HG03354 (cell line): ENCODE measurements at regions not wholly inside any gene's neighbourhood (a gene's known extent, or its start where the extent isn't known, plus 50 kb on each side); places are given as distances from the start of the nearest gene placed in this dataset.

Experiments used
- ATAC-seq: cut with Tn5 transposase; IDR thresholded peaks from one replicate; pipeline ENCODE4 v1.9.1; 2021; ENCODE audit warnings: mild to moderate bottlenecking; ENCODE audit not compliant: unreplicated experiment, poor library complexity, severe bottlenecking

DNA sequence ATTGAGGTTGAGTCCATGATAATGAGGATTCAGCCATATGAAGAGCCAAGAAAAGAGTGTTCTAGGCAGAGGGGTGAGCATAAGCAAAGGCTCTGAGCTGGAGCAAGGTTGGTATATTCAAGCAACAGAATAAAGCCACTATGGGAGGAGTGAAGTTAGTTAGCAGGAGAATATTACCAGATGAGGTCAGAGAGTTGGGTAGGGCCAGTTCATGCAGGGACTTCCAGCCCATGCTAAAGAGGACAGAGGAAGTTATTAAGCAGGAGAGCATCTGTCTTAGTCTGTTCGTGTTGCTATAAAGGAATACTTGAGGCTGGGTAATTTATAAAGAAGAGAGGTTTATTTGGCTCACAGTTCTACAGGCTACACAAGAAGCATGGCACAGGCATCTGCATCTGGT, 57.1 kb upstream of the ATG10 start:
- no peak for ATAC-seq

DNA sequence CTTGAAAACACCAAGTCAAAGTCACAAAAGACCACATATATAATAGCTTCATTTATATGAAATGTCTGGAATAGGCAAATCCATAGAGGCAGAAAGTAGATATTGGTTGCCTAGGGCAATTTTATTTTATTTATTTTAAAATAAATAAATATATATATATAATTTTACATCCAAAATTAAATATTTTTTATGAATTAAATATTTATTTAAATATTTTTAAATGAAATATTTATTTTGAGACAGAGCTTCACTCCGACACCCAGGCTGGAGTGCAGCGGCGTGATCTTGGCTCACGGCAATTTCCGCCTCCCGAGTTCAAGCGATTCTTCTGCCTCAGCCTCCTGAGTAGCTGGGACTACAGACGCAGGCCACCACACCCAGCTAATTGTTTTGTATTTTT, 58.9 kb upstream of the ATG10 start:
- ATAC-seq: no peak

DNA sequence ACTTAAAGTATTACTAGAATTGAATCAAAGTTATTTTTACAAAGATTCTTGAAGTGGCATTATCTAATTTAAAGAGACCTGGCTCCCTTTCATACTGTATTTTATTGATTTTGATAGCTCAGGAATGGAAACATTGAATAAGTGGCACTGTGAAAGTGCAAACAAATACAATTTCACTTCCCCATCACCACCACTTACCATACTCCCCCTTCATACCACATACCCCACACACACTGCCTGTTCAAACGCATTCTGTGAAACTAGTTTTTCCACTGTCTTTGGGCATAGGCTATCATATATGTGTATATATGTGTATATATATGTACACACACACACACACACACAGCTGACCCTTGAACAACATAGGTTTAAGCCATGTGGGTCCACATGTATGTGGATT, 62.1 kb upstream of the ATG10 start:
- peak; percentile 78 for ATAC-seq

DNA sequence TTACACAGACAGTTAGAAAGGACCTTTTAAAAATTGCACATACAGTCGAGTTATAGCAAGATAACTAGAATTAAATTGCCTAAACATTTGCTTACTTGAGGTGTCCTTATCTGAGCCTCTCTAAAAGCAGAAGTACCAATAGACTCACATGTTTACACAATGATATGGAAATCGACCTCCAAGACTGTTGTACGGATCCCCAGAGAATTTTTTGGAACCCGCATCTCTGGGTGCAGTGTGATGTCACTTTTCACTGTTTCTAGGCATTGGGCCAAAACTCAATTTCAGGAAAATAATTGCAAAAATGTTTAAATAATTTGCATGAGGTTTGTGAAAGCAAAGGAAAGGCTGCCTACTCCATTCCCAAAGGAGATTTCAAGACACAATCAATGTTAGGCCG, 63.1 kb upstream of the ATG10 start:
- no peak for ATAC-seq

DNA sequence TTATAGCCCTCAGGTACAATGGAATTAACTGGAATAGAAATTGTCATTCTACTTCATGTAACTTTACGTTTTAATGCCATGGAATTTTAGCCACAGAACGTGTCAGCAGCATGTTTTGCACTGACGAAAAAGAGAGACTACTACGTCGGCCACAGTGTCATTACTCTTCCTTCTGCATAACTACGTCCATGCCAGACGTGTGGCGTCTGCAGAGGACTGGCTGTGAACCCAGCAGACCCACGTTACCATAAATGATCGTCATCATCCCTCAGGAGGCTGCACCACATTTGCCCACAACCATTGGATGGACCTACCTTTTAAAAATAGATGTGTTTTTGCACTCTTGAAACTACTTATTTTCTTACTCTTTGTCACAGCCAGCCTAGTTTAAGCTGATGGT, 63.8 kb upstream of the ATG10 start:
- no peak for ATAC-seq

DNA sequence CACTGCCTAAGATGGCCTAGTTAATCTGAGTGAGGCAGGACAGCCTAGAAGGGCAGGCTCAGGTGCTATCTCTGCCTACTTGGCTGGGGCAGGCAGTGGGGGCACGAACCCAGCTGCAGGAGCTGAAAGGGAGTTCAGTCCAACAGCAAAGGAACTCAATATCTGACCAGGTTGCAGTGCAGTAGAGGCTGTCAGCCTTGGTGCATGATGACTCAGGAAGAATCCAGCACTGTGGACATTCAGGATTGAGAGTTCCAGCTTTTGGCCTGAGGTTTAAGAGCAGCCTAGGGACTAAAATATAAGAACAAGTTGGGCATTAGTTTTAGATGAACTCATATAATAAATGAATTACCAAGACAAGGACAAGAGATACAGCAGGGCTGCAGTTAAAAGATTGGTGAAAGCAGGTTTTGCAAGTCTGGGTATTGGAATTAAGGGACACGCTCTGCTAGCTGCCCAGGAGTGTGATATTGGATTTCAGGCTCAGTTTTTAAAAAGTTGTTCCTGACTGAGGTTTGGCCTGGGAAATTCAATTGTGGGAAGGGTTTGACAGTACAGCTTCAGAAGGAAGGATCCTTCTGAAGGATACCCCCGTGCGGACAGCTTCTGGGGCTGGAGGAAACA, 64.7 kb upstream of the ATG10 start:
- ATAC-seq: no peak

DNA sequence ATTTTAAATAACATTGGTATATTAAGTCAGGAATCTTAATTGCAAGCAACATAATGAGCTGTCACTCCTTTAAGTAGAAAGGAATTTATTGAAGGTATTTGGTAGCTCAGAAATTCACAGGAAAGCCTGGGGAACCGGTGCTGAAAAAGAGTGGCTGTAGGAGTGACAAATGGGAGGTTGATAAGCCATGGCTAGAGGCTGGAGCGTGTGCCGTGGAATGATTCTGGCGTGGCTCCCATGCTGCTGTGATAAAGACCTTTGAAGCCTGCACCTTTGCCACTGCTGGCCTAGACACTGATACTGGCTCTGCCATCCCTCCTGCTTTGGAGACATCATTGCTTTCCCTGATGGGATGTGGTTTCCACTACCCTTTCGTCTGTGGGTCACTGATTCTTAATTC, 65.7 kb upstream of the ATG10 start:
- no peak for ATAC-seq

DNA sequence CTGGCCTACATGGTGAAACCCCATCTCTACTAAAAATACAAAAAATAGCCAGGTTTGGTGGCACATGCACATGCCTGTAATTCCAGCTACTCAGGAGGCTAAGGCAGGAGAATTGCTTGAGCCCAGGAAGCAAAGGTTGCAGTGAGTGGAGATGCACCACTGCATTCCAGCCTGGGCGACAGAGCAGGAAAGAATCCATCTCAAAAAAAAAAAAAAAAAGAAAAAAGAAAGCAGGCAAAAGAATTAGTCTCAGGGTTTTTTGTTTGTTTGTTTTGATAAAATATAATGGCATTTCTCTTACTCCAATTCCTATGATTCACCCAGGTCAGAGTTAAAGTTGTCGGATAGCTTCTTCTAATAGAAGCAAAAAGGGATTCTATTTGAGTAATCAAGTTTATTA, 67.0 kb upstream of the ATG10 start:
- ATAC-seq: no peak

DNA sequence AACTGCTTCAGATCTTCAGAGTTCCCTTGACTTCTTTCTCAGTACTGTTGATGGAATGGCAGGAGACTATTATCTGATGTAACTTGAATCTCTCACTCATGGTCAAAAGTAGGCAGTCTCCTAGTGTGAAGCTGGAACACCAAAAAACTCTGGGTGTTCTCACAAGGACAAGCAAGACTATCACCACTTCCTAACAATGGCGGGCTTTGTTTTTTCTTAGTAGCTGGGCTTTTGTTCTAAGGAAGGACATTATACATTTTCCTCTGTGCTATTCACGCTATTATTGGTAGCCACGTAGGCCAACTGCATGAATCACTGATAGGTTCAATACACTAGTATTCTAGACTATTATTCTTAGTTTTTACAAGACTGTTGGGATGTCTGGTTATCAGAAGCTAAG, 67.7 kb upstream of the ATG10 start:
- ATAC-seq: no peak

DNA sequence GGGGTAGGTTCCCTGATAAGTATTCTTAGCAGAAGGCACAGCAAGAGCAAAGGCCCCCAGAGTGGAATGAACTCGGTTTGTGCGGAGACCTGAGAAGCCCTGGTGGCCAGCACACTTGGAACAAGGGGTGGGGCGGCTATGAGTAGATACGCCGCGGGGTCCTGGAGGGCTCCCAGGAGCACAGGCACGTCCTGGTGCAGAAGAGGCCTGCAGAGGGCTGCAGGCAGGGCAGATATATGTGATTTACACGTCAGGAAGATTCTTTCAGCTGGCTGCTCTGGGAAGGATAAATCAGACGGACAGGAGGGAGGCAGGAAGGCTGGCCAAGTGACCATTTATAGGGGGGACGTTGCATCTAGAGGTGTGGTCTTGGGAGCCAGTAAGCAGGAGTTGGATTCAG, 70.2 kb upstream of the ATG10 start:
- ATAC-seq: no peak

DNA sequence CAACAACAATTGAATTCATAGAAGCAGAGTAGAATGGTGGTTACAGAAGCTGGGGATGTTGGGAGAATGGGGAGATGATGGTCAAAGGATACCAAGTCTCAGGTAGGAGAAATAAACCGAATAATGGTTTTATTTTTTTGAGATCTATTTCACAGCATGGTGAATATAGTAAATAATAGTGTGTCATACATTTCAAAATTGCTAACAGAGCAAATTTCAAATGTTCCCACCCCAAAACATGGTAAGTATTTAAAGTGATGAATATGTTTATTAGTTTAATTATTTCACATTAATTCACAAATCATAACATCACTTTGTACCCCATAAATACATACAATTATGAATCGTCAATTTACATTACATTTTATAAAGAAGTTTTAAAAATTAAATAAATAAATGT, 72.7 kb upstream of the ATG10 start:
- no peak for ATAC-seq

DNA sequence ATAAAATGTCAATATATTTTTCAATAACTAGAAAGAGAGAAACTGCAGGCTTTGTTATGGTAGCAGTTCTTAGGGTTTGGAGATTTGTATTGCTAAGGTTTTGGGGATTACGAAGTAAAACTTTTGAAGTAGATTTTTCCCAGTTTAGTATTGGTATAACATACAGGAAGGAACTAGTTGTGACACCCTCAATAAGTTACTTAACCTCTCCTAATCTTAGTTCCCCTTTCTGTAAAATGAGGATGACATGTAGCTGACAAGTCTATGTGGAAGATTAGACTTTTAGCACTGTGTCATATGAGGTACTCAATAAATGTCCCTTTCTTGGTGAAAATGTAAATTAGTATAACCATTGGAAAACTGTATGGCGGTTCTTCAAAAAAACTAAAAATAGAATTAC, 73.4 kb upstream of the ATG10 start:
- ATAC-seq: no peak

DNA sequence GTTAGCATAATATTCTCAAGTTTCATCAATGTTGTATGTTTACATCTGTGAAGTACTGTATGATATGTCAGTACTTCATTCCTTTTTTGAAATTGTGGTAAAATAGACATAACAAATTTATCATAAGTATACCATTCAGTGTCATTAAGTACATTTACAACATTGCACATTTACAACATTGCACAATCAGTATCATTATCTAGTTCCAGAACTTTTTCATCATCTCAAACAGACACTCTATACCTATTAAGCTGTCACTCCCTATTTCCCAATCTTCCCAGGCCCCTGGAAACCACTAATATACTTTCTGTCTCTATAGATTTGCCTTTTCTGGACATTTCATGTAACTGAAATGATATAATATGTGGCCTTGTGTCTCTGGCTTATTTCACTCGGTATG, 75.1 kb upstream of the ATG10 start:
- ATAC-seq: no peak

DNA sequence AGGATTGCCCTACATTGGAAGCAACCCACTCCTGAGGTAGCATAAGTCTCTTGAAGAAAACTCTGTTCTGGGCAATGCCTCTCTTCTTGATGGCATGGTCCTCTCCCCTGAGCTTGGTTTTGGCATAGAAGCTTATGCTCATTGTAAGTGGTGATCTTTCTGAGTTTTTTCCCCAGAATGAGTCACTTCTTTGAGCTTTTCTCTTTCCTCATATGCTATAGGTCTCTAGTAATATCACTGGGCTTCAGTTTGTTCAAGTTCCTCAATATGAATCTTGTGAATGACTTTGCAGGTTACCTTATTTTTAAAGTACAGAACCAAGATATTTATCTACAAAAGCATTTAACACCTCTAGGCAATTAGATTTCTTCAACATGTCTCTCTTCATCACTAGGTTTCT, 76.5 kb upstream of the ATG10 start:
- ATAC-seq: no peak

DNA sequence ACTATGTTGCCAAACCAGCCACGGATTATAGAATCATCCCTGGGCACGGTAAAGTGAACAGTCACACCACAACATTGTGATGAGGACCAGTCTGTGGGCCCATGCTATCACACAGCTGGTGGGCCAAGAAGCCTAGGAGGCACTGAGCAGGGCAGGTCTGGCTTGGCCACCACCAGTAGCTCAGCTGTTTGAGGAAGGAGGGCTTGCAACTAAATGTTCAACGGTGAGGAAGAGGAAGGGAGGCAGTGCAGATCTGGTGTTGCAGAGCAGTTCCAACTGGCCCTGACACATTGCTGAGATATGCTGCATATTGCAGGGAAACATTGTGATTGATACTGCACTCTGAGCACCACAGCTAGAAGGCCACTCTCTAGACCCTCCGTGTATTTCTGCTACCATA, 77.9 kb upstream of the ATG10 start:
- no peak for ATAC-seq

DNA sequence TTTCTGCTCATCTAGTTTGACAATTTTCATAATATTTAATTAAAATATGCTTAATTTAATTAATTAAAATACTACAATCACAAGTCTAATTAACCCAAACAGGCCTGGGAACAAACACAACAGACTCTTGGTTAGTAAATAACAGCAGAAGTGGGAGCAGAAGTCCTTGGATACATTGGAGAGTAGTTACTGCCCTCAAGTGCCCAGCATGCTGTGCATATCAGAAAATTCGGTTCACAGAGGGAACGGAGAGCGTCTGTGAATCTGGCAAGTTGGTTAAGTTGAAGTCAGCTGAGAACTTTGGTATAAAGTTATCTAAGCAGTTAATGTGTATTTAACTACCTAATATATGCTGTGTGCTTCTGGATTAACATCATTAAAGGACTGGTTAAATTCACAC, 87.0 kb upstream of the ATG10 start:
- no peak for ATAC-seq

DNA sequence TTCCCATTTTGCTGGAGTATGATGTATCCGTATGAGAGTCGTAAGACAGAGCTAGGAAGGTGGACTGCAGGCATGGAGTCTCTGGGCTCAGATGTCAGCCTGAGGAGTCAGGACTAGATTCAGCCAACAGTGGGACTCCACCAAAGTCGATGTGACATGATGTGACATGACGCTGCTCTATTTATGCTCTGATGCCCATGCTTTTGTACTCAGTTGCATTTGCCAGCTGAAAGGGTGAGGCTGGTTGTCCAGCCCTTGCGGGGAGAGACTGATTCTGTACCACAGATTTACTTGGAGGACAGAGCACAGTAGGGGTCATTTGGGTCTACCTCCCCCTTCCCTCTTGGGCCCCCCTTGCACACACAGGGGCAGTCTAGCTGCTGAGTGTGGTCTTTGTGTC, 88.5 kb upstream of the ATG10 start:
- ATAC-seq: no peak

DNA sequence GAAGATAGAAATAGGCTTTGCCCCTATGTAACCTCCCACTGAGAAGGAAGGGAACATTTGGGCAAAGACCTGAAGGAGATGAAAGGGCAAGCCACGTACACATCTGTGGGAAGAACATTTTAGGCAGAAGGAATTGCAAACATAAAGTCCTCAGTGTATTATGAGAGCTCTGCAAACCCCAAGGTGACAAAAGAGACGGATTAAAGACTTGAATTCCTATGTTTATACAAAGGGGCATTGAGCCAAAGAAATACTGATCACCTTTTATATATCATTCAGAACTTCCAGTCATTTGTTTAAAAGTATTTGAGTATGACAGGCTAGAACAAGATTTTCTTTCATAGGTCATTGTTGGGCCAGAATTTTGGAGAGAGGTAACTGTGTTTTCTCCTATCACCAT, 90.2 kb upstream of the ATG10 start:
- no peak for ATAC-seq

DNA sequence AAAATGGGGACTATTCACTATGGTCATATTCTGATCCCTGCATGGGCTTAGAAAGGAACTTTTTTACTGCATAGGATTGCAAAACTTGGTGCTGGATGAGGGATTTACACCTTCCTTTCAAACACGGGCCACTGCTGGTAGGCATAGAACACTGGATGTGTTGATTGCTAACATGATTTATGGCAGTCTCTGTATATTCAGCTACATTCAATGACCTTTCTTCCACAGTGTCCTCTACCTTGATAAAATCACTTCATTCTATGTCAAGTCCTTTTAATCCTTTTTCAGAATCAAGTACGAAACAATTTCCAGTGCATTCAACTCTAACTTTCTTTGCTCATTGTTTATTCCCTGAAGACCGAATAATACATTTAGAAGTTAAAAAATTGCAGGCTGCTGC, 91.9 kb upstream of the ATG10 start:
- no peak for ATAC-seq

DNA sequence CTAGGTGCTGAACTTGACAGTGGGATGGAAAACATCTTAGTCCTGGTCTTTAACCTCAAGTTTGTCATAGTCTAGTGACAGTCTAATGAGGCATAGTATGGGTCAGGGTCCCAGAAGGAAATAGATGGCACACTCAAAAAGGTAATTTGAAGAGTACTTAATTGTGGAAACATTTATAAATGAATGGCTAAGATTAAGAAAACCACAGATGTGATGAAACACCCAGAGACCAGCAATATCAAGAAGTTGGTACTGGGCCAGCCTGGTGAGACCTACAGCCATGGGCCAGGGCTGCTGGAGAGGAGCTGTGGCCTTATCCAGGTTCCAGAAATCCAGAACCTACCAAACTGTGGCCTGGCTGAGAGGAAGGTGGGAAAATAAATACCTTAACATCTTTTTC, 93.5 kb upstream of the ATG10 start:
- ATAC-seq: no peak

DNA sequence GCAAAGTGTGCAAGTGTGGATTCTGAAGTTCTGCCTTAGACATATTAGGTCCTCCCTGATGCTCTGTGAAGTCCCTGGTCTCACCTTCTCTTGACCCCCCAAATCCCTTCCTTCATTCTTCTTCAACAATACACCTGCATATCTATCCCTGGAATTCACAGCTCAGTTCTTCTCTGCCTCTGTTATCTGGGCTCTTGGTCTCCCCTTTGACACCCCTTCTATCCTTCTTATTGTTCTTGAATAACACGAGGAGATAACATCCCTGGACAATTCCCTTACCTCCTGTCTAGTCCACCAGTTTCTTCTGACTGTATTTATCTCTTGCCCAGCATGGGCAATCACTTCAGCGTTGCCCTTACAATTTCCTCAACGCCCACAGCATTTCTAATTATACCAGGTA, 104.8 kb upstream of the ATG10 start:
- ATAC-seq: no peak

DNA sequence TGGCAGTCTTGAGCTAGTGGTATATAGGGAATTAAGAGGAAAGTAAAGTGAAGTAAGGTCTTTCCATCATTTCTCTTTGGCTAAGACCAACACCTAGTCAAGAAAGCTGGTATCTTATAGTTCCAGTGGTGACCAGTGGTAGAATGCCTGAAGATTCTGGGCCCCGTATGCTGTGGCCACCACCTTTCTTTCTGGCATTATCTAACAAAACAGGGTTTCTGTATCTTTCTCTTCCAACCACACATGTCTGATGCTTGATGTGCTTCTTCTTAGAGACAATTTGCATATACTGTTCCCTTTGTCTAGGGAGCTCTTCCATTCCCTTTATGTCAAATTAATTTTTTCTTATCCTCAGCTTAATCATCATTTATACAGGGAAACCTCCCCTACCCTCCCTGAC, 109.9 kb upstream of the SSBP2 start:
- no peak for ATAC-seq

DNA sequence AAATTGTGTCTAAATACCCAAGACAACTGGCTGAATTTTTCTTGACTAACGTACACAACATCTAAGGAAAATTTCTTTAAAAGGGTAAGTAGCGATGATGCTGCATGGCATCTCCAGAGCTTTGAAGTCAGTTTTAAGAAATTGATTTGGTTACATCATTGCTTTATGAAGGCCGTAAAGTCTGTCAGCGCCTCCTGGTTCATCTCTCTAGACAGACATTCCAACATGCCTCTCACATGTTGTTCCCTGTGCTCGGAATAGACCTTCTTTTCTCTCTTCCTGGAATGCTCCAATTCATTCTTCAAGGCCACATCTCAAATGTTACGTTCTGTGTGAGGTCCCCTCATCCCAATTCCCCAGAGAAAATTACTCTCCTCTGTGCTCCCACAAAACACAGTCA, 108.7 kb upstream of the SSBP2 start:
- no peak for ATAC-seq
